OCI-LY1 (cell line): ENCODE measurements at regions not wholly inside any gene's neighbourhood (a gene's known extent, or its start where the extent isn't known, plus 50 kb on each side); places are given as distances from the start of the nearest gene placed in this dataset.

Source experiments
- H2AFZ ChIP-seq: fragments of 200-600 bp; sonication (generic), shearing (Covaris generic); 2 replicates; pipeline ENCODE4 v1.6.0; 2014; ENCODE audit warnings: antibody characterized with exemption, mild to moderate bottlenecking, low read length
- H3F3A ChIP-seq: fragments of 200-600 bp; sonication (generic), shearing (Covaris generic); 2 replicates; pipeline ENCODE4 v1.6.0; 2014; ENCODE audit warnings: mild to moderate bottlenecking, antibody characterized with exemption, low read length, moderate library complexity; ENCODE audit not compliant: insufficient read depth
- H3K27ac ChIP-seq: fragments of 200-600 bp; sonication (generic); 2 replicates; pipeline ENCODE4 v1.5.1; 2014; ENCODE audit warnings: low read length, mixed run types, mild to moderate bottlenecking, low read depth; ENCODE audit not compliant: poor library complexity, severe bottlenecking
- H3K27me3 ChIP-seq: fragments of 200-600 bp; sonication (generic); 2 replicates; pipeline ENCODE4 v1.6.0; 2014; ENCODE audit warnings: antibody characterized with exemption, mild to moderate bottlenecking, low read length, moderate library complexity; ENCODE audit not compliant: insufficient read depth
- H3K36me3 ChIP-seq: fragments of 200-600 bp; sonication (generic); 2 replicates; pipeline ENCODE4 v1.6.1; 2014; ENCODE audit warnings: mild to moderate bottlenecking, antibody characterized with exemption, low read length, moderate library complexity, mixed read lengths; ENCODE audit not compliant: insufficient read depth
- H3K4me1 ChIP-seq: fragments of 200-600 bp; sonication (generic); 2 replicates; pipeline ENCODE4 v1.5.1; 2014; ENCODE audit warnings: mild to moderate bottlenecking, low read length, moderate library complexity; ENCODE audit not compliant: insufficient read depth, severe bottlenecking
- H3K4me2 ChIP-seq: fragments of 200-600 bp; sonication (generic), shearing (Covaris generic); 2 replicates; pipeline ENCODE4 v1.6.1; 2014; ENCODE audit warnings: low read length
- H3K4me3 ChIP-seq: fragments of 200-600 bp; sonication (generic); 2 replicates; pipeline ENCODE4 v1.5.1; 2014; ENCODE audit warnings: low read length, low read depth, mild to moderate bottlenecking, mixed read lengths; ENCODE audit not compliant: poor library complexity, severe bottlenecking
- H3K79me2 ChIP-seq: fragments of 200-600 bp; shearing (Covaris generic); 2 replicates; pipeline ENCODE4 v1.6.1; 2016; ENCODE audit warnings: mixed run types, low read length, mixed read lengths; ENCODE audit not compliant: insufficient read depth
- H3K9ac ChIP-seq: fragments of 200-600 bp; sonication (generic), shearing (Covaris generic); 2 replicates; pipeline ENCODE4 v1.6.1; 2014; ENCODE audit warnings: mild to moderate bottlenecking, low read length, mixed read lengths
- H3K9me2 ChIP-seq: fragments of 200-600 bp; sonication (generic), shearing (Covaris generic); 2 replicates; pipeline ENCODE4 v1.6.1; 2014; ENCODE audit warnings: low read depth, mild to moderate bottlenecking, low read length, mixed read lengths
- H3K9me3 ChIP-seq: fragments of 200-600 bp; shearing (Covaris generic); 2 replicates; pipeline ENCODE4 v1.6.1; 2014; ENCODE audit warnings: low read length, mixed read lengths
- H4K20me1 ChIP-seq: fragments of 200-600 bp; sonication (generic), shearing (Covaris generic); 2 replicates; pipeline ENCODE4 v1.6.0; 2016; ENCODE audit warnings: mild to moderate bottlenecking, low read length; ENCODE audit not compliant: insufficient read depth
- EZH2 ChIP-seq: fragments of 200-600 bp; sonication (generic), shearing (Covaris generic); IDR thresholded peaks from 2 replicates; pipeline ENCODE4 v1.8.0; 2017; ENCODE audit warnings: borderline replicate concordance, mixed run types, mild to moderate bottlenecking, antibody characterized with exemption, low read length, moderate library complexity, mixed read lengths
- TF ChIP-seq, protein P1 (sequence below): fragments of 200-600 bp; sonication (generic), shearing (Covaris generic); IDR thresholded peaks from 2 replicates; pipeline ENCODE4 v1.5.1; 2017; ENCODE audit warnings: mild to moderate bottlenecking, antibody characterized with exemption, low read length, moderate library complexity, mixed read lengths

DNA sequence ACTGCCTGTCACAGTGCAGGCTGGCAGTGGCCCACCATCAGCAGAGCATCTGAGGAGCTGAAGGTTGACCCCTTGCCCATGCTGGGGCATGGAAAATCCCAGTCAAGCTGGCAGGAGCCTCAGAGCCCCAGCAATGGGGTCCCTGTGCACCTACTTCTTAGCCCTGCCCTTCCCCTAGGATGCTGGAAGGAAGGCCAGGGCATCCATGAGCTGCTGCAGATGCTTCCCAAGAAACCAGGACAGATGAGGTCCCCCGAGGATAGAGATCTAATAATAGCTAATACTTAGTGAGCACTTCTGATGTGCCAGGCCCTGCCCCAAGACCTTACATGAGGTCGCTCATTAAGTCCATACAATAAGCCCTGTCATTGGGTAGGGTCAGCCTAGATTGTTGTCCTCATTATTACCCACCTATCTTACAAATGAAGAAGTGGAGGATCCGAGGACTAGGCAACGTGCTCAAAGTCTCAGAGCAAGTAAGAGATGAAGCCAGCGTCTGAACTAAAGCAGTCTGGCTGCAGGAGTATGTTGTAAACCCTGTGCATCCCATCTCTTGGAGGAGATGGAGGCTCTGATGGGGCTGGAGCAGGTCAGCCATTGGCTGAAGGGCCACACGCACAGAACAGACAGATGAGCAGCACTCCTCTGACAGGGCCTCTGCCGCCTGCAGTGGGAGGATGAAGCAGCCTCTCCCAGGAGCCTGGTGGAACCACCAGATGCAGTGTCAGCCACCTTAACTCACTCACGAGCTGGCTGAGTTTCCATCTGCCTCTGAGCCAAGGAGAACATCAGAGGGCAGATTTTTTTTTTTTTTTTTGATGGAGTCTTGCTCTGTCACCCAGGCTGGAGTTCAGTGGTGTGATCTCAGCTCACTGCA is 175.4 kb downstream of the WSCD1 start:
- H2AFZ ChIP-seq: no peak overlapping the region
- H3K9ac ChIP-seq: no peak overlapping the region
- H4K20me1 ChIP-seq: no peaks in the 10 kb centered on the region
- H3K79me2 ChIP-seq: no peaks in the 10 kb centered on the region
- TF ChIP-seq, protein P1, sequence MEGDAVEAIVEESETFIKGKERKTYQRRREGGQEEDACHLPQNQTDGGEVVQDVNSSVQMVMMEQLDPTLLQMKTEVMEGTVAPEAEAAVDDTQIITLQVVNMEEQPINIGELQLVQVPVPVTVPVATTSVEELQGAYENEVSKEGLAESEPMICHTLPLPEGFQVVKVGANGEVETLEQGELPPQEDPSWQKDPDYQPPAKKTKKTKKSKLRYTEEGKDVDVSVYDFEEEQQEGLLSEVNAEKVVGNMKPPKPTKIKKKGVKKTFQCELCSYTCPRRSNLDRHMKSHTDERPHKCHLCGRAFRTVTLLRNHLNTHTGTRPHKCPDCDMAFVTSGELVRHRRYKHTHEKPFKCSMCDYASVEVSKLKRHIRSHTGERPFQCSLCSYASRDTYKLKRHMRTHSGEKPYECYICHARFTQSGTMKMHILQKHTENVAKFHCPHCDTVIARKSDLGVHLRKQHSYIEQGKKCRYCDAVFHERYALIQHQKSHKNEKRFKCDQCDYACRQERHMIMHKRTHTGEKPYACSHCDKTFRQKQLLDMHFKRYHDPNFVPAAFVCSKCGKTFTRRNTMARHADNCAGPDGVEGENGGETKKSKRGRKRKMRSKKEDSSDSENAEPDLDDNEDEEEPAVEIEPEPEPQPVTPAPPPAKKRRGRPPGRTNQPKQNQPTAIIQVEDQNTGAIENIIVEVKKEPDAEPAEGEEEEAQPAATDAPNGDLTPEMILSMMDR: no peak
- no peak for TF ChIP-seq EZH2
- no peaks in the 10 kb centered on the region for H3K27me3 ChIP-seq
- H3K27ac ChIP-seq: no peak overlapping the region
- no peaks in the 10 kb centered on the region for H3K9me3 ChIP-seq
- H3F3A ChIP-seq: no peaks in the 10 kb centered on the region
- H3K4me3 ChIP-seq: no peak overlapping the region
- no peaks in the 10 kb centered on the region for H3K9me2 ChIP-seq
- H3K4me2 ChIP-seq: no peak overlapping the region
- H3K36me3 ChIP-seq: no peaks in the 10 kb centered on the region
- H3K4me1 ChIP-seq: no peaks in the 10 kb centered on the region

DNA sequence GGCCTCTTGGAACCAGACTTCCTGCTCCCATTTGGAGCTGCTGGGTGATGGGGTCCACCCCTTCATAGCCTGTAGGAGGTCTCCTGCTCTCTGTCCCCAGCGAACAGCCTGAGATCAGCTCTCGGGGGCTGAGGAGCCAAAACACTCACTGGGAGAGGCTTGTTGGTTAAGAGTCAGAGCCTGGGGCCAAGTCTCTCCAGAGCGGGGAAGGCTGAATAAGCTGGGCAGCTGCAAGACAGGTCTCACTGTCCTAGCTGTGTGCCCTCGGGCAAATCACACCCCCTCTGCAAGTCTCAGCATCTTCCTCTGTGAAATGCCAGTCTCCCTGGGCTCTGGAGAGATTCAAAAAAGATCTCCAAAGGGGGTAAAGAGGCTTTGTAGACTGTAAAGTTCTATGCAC is 174.6 kb downstream of the WSCD1 start:
- Histone ChIP-seq H3K4me2 (no peak overlapping the region), H3K27me3 (no peaks in the 10 kb centered on the region), H3K4me3 (no peak overlapping the region), H3K9me2 (no peaks in the 10 kb centered on the region), H4K20me1 (no peaks in the 10 kb centered on the region), H3K79me2 (no peaks in the 10 kb centered on the region), H3K9ac (no peak overlapping the region), H3K9me3 (no peaks in the 10 kb centered on the region), H2AFZ (no peak overlapping the region), H3K27ac (no peak overlapping the region), H3K4me1 (no peaks in the 10 kb centered on the region), H3K36me3 (no peaks in the 10 kb centered on the region), H3F3A (no peaks in the 10 kb centered on the region)
- TF ChIP-seq, protein P1: no peak
- TF ChIP-seq EZH2: no peak

DNA sequence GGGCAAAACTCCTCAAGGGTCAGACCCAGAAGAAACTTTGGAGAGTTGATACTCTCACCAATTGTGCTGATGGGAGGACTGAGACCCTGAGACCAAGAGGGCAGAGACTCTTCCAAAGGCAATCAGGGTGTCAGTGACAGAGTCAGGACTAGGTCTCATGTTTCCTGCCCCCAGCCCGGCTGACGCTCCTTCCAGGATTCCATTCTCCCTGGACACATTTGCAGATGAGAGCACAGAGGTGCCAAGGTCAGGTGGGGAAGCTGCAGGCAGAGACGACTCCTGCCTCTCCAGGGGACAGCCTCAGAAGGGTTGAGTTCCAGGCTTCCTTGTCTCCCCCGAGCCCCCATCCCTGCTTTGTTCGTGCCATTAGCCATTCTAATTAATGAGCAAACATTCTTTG is 174.1 kb downstream of the WSCD1 start:
- Histone ChIP-seq H3K27me3 (no peaks in the 10 kb centered on the region), H3K4me3 (no peak overlapping the region), H3K27ac (no peak overlapping the region), H3K79me2 (no peaks in the 10 kb centered on the region), H3K9ac (no peak overlapping the region), H2AFZ (no peak overlapping the region), H3K9me2 (no peaks in the 10 kb centered on the region), H3K4me2 (no peak overlapping the region), H3F3A (no peaks in the 10 kb centered on the region), H3K4me1 (no peaks in the 10 kb centered on the region), H3K9me3 (no peaks in the 10 kb centered on the region), H4K20me1 (no peaks in the 10 kb centered on the region), H3K36me3 (no peaks in the 10 kb centered on the region)
- no peak for TF ChIP-seq EZH2
- TF ChIP-seq, protein P1: no peak
